Fibroblast of skin of abdomen (primary cell): ENCODE measurements at regions not wholly inside any gene's neighbourhood (a gene's known extent, or its start where the extent isn't known, plus 50 kb on each side); places are given as distances from the start of the nearest gene placed in this dataset.
A peak's percentile ranks its signal among the peaks of the same experiment; 100 is the strongest.

Experiments
- DNase-seq: peaks from one replicate; pipeline ENCODE4 v3.0.0-alpha.2; 2013

- no peak for DNase-seq
These were observed 263.9 kb upstream of the ATP10B start for GRCh38 chr5:161115941-161116340.

GRCh38 chr5:161112371-161112770 lies 260.4 kb upstream of the ATP10B start:
- no peak for DNase-seq

GRCh38 chr5:161105525-161105924 lies 253.5 kb upstream of the ATP10B start:
- DNase-seq: peak; percentile 8

GRCh38 chr5:161098516-161098915 lies 246.5 kb upstream of the ATP10B start:
- DNase-seq: peak; percentile 8

DNA sequence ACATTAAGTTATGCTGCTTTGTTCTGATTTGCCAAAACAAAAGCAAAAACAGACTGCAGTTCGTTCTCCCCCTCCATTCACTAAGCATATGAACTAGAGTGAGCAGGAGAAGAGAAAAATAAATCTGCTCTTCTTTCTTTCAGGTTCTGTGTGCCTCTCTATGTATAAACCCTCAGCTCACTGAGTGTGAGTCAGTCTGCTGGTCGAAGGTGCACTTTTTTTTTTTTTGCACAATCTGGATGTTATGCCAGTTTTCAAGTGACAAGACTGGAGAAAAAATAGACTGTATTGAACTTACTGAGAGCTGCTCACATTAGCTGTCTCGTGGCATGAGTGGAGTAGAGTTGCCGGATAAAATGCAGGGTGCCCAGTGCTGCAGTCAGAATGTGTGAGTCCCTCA lies 244.6 kb upstream of the ATP10B start:
- peak; percentile 4 for DNase-seq

GRCh38 chr5:161095953-161096352 lies 243.9 kb upstream of the ATP10B start:
- peak; percentile 5 for DNase-seq

GRCh38 chr5:161094411-161094810 lies 242.4 kb upstream of the ATP10B start:
- peak; percentile 81 for DNase-seq

GRCh38 chr5:161093100-161093499 lies 241.1 kb upstream of the ATP10B start:
- DNase-seq: peak; percentile 66

GRCh38 chr5:161089569-161089968 lies 237.6 kb upstream of the ATP10B start:
- no peak for DNase-seq

DNA sequence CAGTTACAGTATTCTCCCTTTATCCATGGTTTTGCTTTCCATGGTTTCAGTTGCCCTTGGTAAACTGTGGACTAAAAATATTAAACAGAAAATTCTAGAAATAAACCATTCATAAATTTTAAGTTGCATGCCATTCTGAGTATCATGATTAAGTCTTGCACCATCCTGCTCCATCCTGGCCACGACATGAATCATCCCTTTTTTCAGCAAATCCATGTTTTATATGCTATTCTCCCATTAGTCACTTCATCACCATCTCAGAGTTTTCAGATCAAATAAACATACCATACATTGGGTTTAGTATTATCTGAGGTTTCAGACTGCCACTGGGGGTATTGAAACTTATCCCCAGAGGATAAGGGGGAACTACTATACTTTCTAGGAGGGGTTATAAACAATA lies 234.4 kb upstream of the ATP10B start:
- peak; percentile 87 for DNase-seq

DNA sequence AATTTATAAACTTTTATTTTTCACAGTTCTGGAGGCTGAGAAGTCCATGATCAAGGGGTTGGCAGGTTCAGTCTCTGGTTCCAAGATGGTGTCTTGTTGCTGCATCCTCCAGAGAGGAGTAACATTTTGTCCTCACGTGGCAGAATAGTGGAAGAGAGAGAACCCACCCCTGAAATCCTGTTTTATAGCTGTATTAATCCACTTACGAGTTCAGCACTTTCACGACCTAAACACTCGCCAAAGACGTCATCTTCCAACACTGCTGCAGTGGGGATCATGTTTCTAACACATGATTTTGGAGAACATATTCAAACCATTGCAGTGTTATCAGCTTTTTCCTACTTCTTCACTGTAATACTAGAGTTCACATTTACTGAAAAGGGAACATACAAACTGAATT lies 233.0 kb upstream of the ATP10B start:
- DNase-seq: peak; percentile 25

DNA sequence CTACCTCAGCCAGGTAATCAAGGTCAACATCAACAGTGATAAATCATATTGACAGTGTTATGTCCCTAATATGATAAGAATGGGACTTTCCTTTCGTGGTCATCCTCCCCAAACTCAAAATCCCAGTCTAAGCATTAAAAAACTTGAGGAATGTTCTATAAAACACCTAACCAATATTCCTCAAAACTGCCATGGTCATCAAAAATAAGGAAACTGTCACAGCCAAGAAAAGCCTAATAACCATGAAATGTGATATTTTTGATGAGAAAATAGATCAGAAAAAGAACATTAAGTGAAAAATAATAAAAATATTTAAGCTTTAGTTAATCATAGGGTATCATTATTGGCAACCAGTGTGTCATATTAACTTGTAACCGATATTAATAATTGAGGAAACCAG lies 232.1 kb upstream of the ATP10B start:
- DNase-seq: no peak

GRCh38 chr5:161078793-161079192 lies 226.8 kb upstream of the ATP10B start:
- DNase-seq: no peak

DNA sequence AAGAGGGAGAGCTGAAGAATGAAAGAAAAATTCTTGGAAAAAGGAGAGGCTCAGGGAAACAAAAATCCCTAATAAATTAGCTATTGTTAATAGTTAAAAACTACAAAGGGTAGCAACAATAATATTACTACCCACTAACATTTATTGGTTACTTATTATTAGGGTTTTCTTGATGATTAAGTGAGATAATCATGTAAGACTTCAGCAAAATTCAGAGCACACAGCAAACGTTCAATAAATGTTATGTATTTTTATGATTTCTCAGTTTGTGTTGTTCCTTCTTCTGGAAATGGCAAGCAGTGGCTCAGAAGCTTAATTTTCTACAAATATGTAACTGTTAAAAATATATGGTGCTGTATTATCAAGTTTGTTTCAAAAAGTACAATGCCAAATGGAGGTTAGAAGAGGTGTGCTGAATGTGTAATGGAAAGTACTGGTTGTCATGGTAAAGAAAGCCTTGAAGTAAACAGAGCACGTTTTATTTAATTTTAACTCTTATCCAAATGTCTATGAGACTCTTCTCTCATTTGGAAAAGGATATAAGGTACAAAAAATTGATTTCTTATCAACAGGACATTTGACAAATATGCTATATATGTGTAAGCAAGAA lies 226.0 kb upstream of the ATP10B start:
- no peak for DNase-seq

DNA sequence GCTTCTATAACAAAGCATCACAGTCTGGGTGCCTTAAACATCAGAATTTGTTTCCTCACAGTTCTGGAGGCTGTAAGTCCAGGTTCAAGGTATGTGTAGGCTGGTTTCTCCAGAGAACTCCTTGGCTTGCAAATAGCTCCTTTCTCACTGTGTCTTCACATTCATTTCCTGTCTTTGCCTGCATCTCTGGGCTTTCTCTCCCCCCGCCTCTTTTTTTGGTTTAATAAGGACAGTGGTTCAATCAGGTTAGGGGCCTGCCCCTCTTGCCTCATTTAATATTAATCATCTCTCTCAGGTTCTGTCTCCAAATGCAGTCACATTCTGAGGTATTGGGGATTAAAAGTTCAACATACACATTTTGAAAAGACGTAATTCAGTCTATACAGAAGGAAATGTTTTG lies 225.5 kb upstream of the ATP10B start:
- no peak for DNase-seq

DNA sequence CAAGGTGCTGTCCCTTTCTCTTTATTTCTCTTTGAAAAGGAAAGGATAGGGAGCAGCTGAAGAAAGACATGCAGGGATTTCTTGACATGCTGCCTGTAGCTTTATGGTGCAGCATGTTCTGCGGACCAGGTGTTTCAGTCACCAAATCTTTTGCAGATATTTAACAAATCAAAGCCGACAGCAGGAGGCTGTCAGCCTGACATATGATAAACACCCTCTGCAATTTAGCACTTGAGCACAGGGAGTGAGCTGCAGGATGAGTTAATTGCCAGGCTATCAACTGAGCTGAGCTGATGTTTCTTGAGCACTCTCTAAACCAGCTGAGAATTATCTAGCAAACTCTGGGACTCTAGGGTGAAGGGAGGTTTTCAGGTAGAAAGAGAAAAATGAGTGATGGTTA lies 212.8 kb upstream of the ATP10B start:
- no peak for DNase-seq

DNA sequence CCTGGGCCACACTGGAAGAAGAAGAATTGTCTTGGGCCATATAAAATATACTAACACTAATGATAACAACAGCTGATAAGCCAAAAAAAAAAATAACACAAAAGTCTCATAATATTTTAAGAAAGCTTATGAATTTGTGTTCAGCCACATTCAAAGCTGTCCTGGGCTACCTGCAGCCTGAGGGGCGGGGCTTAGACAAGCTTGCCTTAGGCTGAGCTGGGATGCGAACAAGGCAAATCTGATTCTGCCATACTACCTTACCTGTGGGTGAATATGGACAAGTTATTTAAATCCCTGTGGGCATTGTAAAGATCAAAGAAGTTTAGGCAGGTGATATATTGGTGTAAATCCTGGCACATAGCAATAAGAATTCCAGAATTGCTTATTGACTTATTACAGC lies 212.3 kb upstream of the ATP10B start:
- DNase-seq: no peak

DNA sequence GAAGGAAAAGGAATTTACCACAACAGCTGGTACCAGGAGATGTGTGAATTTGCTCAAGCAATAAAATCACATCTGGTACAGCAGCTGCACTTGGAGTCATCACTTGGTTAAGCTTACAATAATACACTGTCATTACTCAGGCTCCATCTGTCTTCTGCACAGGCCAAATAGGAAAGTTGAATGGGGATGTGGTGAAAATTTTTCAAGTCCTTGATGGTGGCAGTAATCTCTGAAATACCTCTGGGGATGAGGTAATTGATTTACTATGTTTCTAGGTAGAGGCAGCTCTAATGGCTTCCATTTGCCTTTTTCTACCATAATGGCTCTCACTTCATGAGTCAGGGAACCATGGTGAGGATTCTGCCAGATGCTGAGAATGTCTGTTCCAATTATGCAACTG lies 206.8 kb upstream of the ATP10B start:
- peak; percentile 72 for DNase-seq

GRCh38 chr5:161051920-161052500 lies 200.0 kb upstream of the ATP10B start:
- DNase-seq: peak; percentile 7

DNA sequence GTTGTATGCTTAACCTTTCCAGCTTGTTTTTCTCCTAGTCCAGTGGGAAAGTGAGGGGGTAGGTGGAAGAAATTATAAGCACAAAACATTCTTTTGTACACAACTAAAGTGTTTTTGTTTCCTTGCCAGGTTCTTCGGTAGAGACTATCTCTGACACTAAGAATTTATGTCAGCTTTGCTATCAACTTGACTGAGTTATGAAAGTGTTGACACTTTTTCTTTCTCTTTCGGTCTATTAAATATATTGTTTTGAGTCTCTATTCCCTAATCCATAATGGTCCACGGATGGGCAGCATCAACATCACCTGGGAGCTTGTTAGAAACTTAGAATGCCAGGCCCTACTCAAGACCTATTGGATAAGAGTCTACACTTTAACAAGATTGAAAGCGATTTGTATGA lies 195.0 kb upstream of the ATP10B start:
- DNase-seq: no peak

DNA sequence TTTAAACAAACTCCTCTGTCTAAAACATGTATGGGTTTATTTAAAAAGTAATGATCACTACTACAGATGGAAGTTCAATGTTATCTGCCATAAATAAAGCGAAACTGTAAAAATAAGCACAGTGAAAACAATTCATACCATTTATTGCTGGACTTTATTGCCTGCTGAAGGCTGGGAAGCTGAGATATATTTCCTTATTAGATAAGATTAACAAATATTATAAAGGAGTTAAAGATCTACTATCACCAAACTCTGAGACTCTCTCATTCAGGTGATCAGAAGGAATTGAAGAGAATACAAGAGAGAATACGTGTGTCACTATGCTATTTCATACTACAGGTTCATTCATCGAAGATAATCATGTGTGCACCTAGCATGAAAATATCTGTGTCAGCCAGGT lies 190.9 kb upstream of the ATP10B start:
- DNase-seq: no peak

- DNase-seq: no peak
These were observed 190.4 kb upstream of the ATP10B start for GRCh38 chr5:161042443-161042842.

DNA sequence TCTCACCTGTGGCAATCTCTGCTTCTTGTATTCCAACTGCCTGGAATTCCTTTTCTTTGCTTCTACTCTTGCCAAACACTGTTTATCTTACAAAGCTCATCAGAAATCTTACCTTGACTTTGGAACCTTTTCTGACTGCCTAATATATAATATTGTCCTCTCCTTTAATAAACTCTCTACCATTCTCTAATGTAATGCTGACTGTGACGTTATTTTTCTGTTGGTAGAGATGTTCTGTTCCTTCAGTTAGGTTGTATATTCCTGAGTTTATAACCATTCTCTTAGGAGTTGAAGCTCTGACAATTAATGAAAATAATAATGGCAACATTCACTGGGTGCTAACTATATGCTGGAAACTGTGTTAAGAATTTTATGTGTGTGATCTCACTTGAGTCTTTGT lies 188.8 kb upstream of the ATP10B start:
- DNase-seq: no peak

GRCh38 chr5:161036296-161036695 lies 184.3 kb upstream of the ATP10B start:
- no peak for DNase-seq

DNA sequence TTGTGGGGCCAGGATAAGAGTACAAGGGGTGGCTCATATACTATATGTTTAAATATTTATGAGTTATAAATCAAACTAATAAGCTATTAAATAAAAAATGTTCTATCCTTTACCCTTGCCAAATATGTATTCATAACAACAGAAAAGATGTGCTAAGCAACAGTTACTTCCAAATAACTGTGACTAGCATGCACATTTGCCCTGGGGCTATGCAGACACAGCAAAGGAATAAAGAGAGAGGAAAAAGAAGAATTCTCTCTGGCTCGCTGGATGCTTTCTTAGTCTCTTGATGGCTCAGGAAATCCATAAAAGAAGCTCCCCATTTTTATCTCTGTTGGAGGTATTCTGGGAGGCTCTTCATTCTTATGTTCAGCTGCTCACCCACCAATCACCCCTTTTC lies 182.4 kb upstream of the ATP10B start:
- DNase-seq: no peak
